AG10803 (cell line): ENCODE measurements at regions not wholly inside any gene's neighbourhood (a gene's known extent, or its start where the extent isn't known, plus 50 kb on each side); places are given as distances from the start of the nearest gene placed in this dataset.

ENCODE experiments used
- DNase-seq: peaks from one replicate; pipeline ENCODE4 v3.0.0; 2010; ENCODE audit warnings: low read depth
- H3K4me3 ChIP-seq: 2 replicates; pipeline ENCODE4 v1.5.1; 2011; ENCODE audit warnings: mild to moderate bottlenecking, low read length, control low read depth
- TF ChIP-seq, protein P1 (sequence below): conservative IDR thresholded peaks from 2 replicates; pipeline ENCODE4 v1.5.1; 2011; ENCODE audit warnings: mild to moderate bottlenecking, low read length, control low read depth, inconsistent platforms

- no peak for DNase-seq
- TF ChIP-seq, protein P1, sequence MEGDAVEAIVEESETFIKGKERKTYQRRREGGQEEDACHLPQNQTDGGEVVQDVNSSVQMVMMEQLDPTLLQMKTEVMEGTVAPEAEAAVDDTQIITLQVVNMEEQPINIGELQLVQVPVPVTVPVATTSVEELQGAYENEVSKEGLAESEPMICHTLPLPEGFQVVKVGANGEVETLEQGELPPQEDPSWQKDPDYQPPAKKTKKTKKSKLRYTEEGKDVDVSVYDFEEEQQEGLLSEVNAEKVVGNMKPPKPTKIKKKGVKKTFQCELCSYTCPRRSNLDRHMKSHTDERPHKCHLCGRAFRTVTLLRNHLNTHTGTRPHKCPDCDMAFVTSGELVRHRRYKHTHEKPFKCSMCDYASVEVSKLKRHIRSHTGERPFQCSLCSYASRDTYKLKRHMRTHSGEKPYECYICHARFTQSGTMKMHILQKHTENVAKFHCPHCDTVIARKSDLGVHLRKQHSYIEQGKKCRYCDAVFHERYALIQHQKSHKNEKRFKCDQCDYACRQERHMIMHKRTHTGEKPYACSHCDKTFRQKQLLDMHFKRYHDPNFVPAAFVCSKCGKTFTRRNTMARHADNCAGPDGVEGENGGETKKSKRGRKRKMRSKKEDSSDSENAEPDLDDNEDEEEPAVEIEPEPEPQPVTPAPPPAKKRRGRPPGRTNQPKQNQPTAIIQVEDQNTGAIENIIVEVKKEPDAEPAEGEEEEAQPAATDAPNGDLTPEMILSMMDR, result no peak
- no peak overlapping the region for H3K4me3 ChIP-seq
Measured at GRCh38 chr11:19597876-19598275, 114.8 kb upstream of the NAV2 start.

DNA sequence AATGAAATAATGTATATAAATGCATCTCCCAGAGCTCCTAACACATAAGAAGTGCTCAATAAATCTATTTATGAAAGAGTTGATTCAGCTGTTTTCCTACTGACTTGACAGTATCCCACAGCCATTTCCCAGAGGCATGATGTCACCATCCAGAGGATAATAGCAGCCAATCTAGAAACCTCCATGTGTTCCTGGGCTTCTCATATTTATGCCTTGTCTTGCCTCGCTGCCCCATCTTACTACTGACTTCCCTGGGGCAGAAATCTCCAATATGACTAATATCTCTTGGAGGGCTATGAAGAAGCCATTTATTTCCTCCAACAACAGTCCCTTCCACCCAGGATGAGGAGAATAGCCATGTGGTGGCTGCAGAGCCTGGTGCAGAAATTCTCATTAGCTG is 115.4 kb upstream of the NAV2 start:
- peak; percentile 76 for DNase-seq
- H3K4me3 ChIP-seq, result no peak overlapping the region
- TF ChIP-seq, protein P1, result no peak

DNA sequence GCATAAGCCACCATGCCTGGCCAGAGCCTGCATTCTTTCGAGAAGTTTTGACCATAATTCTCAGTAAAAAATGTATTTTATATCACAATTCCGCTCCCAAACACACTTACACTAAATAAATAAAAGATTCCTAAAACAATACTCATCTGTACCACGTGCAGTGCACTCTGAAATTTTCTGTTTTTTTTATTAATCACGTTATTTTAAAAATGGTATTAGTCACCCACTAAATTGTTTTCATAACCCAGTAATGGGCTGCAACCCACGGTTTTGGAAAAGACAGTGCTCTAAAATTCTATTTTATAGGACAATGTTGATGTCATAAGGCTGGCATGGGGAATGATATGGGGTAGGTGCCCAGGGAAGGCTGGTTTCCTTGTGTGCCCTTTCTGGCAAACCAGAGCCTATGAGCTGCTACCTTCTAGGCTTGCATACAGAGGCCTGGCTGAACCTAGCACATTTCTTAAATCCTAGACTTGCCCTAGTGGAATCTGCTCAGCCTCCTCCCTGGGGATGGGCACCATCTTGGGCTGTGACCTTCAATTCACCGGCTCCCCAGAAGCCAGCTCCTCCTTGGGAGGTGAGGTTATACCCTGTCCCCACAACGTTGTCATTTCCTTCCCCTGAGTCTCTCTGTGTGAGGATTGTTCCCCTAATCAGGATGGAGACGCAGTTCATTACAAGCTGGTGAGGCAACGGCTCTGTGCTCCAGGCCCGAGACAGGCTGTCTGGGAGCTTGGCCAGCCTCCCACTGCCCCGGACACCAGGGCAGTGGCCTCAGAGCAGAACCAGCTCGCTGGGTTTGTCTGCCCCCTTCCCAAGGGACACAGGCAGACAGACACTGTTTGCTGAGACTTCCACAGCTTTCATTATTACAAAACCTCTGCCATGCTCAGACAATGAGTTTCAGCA is 116.5 kb upstream of the NAV2 start:
- no peak overlapping the region for H3K4me3 ChIP-seq
- peak; percentile 91 for DNase-seq
- TF ChIP-seq, protein P1, result no peak

- DNase-seq, result no peak
- TF ChIP-seq, protein P1, result no peak
- no peak overlapping the region for H3K4me3 ChIP-seq
Measured at GRCh38 chr11:19595499-19595839, 117.2 kb upstream of the NAV2 start.

DNA sequence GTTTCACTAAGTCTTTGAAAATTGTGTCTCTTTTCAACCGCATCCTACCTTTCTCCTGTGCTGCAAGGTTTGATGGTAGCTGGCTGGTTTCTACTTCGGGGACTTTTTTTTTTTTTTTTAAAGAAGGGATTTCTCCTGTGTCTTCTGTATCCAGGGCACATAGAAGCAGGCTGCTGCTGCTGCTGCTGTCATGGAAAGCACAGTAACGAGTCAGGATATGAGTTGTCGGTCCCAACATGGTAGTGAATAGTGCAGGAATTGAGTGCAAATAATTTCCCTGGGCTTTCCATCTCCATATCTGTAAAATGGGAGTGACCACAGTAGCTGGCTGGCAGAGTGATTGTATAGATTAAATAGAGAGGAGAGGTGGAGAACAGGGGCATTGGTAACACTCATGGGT is 118.3 kb upstream of the NAV2 start:
- DNase-seq, result no peak
- no peak overlapping the region for H3K4me3 ChIP-seq
- TF ChIP-seq, protein P1, result no peak

DNA sequence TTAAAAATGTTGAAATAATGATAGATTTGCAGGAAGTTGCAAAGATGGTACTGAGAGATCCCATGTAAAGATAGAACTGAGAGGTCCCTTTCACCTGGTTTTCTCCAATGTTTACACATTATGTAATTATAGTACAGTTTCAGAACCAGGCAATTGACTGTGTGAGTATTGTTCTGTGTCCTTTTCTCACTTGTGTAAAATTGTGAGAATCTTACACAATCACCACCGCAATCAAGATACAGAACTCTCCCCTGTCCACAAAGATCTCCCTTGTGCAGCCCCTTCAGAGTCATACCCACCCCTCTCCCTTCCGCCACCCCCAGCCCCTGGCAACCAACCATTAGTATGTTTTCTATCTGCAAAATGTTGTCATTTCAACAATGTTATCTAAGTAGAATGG is 119.8 kb upstream of the NAV2 start:
- DNase-seq, result no peak
- TF ChIP-seq, protein P1, result no peak
- H3K4me3 ChIP-seq, result no peak overlapping the region

DNA sequence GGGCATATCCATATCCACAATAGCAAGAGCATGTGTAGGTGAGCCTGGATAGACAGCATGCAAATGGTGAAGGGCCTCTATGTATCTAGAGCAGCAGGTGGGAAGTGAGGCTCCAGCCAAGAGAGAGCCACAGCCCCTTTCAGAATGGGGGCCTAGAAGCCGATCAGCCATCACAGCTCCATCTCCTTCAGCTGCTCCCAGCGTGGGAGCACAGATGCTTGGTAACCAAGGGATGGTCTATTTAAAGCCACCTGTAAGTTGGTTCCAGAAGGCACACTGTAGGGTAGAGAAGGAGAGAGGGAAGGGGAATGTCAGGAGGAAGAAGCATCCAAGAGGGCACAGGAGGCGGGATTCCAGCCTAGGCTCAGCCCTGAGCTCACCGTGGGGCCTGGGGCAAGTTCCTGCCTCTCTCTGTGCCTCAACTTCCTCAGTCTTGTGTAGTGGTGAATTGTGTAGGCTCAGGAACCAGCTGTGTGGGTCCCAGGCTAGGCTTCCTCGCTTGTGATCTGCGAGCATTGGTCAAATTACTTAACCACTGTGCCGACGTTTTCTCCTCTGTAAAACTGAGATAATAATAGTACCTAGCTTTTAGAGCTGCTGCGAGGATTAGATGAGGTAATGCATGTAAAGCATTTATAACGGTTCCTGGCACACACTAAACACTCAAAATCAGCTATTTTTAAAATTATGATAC is 122.9 kb upstream of the NAV2 start:
- DNase-seq, result no peak
- TF ChIP-seq, protein P1, result no peak
- no peak overlapping the region for H3K4me3 ChIP-seq
